Trophoblast cell (in vitro differentiated cells and primary cell): ENCODE measurements at regions not wholly inside any gene's neighbourhood (a gene's known extent, or its start where the extent isn't known, plus 50 kb on each side); places are given as distances from the start of the nearest gene placed in this dataset.

Source experiments
- DNase-seq, 2 donors: peaks; one replicate each; pipeline ENCODE4 v3.0.0-alpha.2; 2016
- H2AFZ ChIP-seq: 2 replicates; pipeline ENCODE4 v1.6.1; 2013; ENCODE audit warnings: low read length, moderate library complexity, mild to moderate bottlenecking; ENCODE audit not compliant: insufficient read depth, poor library complexity
- H2AK5ac ChIP-seq: 2 replicates; pipeline ENCODE4 v1.6.1; 2013; ENCODE audit warnings: mild to moderate bottlenecking, low read length
- H2BK120ac ChIP-seq: 2 replicates; pipeline ENCODE4 v1.6.1; 2013; ENCODE audit warnings: low read length, mild to moderate bottlenecking, moderate library complexity; ENCODE audit not compliant: insufficient read depth, poor library complexity
- H2BK12ac ChIP-seq: 2 replicates; pipeline ENCODE4 v1.6.1; 2013; ENCODE audit warnings: mild to moderate bottlenecking, low read length, moderate library complexity
- H2BK5ac ChIP-seq: 2 replicates; pipeline ENCODE4 v1.6.1; 2013; ENCODE audit warnings: low read length, low read depth, moderate library complexity, mild to moderate bottlenecking; ENCODE audit not compliant: poor library complexity
- H3K14ac ChIP-seq: 2 replicates; pipeline ENCODE4 v1.6.1; 2013; ENCODE audit warnings: mild to moderate bottlenecking, low read length
- H3K18ac ChIP-seq: 2 replicates; pipeline ENCODE4 v1.6.1; 2013; ENCODE audit warnings: mild to moderate bottlenecking, low read length
- H3K23ac ChIP-seq: 2 replicates; pipeline ENCODE4 v1.6.1; 2013; ENCODE audit warnings: low read length
- H3K27ac ChIP-seq: 2 replicates; pipeline ENCODE4 v1.5.1; 2013; ENCODE audit warnings: low read depth, mild to moderate bottlenecking, inconsistent platforms, low read length, moderate library complexity
- H3K27me3 ChIP-seq: 2 replicates; pipeline ENCODE4 v1.6.1; 2013; ENCODE audit warnings: inconsistent platforms, mild to moderate bottlenecking, low read length, moderate library complexity; ENCODE audit not compliant: insufficient read depth
- H3K36me3 ChIP-seq, 2 experiments: 1 replicate in 1 of 2; 2 replicates in 1 of 2; pipeline ENCODE4 v1.6.1; 2013; ENCODE audit warnings: low read length in 2 of 2, mild to moderate bottlenecking in 2 of 2, moderate library complexity in 1 of 2; ENCODE audit not compliant: insufficient read depth in 2 of 2, control insufficient read depth in 1 of 2
- H3K4ac ChIP-seq: 2 replicates; pipeline ENCODE4 v1.6.1; 2013; ENCODE audit warnings: low read depth, mild to moderate bottlenecking, low read length, moderate library complexity
- H3K4me1 ChIP-seq, 2 experiments: 1 replicate in 1 of 2; 2 replicates in 1 of 2; pipeline ENCODE4 v1.6.1; 2013; ENCODE audit warnings: low read length in 2 of 2, mild to moderate bottlenecking in 2 of 2, moderate library complexity in 1 of 2; ENCODE audit not compliant: insufficient read depth in 2 of 2, control insufficient read depth in 1 of 2
- H3K4me2 ChIP-seq: 2 replicates; pipeline ENCODE4 v1.6.1; 2013; ENCODE audit warnings: inconsistent platforms, mild to moderate bottlenecking, low read length, moderate library complexity
- H3K4me3 ChIP-seq: 2 replicates; pipeline ENCODE4 v1.5.1; 2013; ENCODE audit warnings: mild to moderate bottlenecking, low read depth, low read length, inconsistent platforms
- H3K79me1 ChIP-seq: one replicate; pipeline ENCODE4 v1.6.1; 2013; ENCODE audit warnings: low read length
- H3K79me2 ChIP-seq: 2 replicates; pipeline ENCODE4 v1.6.1; 2013; ENCODE audit warnings: low read length, mild to moderate bottlenecking; ENCODE audit not compliant: control insufficient read depth, insufficient read depth, poor library complexity
- H3K9ac ChIP-seq: 2 replicates; pipeline ENCODE4 v1.6.1; 2013; ENCODE audit warnings: mild to moderate bottlenecking, low read length
- H3K9me3 ChIP-seq: 2 replicates; pipeline ENCODE4 v1.6.1; 2013; ENCODE audit warnings: low read depth, mild to moderate bottlenecking, control low read depth, inconsistent platforms, low read length; ENCODE audit not compliant: insufficient read depth
- H4K12ac ChIP-seq: 2 replicates; pipeline ENCODE4 v1.6.1; 2013; ENCODE audit warnings: low read depth, mild to moderate bottlenecking, low read length, moderate library complexity
- H4K8ac ChIP-seq: 2 replicates; pipeline ENCODE4 v1.6.1; 2013; ENCODE audit warnings: low read depth, mild to moderate bottlenecking, low read length, moderate library complexity
- H4K91ac ChIP-seq: one replicate; pipeline ENCODE4 v1.6.1; 2013; ENCODE audit warnings: low read depth, mild to moderate bottlenecking, low read length, moderate library complexity
- WGBS: extraction: QIAGEN DNeasy Blood & Tissue Kit; methylation state at CpG from one replicate; pipeline ENCODE4 v1.1.7; 2013; ENCODE audit warnings: missing lambda C conversion rate; ENCODE audit not compliant: insufficient read length, insufficient coverage; ENCODE audit errors: extremely low coverage; 5-methylcytosine and 5-hydroxymethylcytosine counted together

DNA sequence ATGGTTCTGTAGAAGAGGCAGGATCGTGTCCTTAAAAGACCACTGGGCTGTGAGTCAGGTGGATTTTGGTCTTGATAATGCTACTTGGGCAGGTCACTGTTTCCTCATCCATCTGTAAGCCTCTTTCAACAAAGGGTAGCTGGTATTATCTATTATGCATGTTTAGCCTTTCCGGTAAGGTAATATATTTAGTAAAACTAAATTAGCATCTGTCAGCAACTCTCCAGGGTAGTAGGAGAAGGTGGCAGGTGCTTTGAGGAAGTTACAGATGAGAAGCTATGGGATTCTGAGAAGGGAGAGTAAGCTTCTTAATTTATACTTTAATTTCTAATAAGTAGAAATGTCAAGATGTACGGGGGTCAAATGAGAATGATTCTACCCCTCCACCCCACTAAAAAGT lies 86.9 kb upstream of the TGM3 start:
- no peak overlapping the region for H2AK5ac ChIP-seq
- peaks cover 3% of the 10 kb centered on the region for H3K27me3 ChIP-seq
- no peak for DNase-seq
- no peaks in the 10 kb centered on the region for H3K9me3 ChIP-seq
- no peak overlapping the region for H2BK5ac ChIP-seq
- no peak overlapping the region for H3K4ac ChIP-seq
- H3K36me3 ChIP-seq = no peaks in the 10 kb centered on the region
- H3K4me2 ChIP-seq = no peak overlapping the region
- H3K18ac ChIP-seq = no peak overlapping the region
- no peak overlapping the region for H4K8ac ChIP-seq
- no peak overlapping the region for H2BK12ac ChIP-seq
- no peak overlapping the region for H3K9ac ChIP-seq
- H3K4me1 ChIP-seq = peaks cover 8 to 10% of the 10 kb centered on the region in 2 experiments
- no peak overlapping the region for H4K91ac ChIP-seq
- H3K79me2 ChIP-seq = peaks cover 3% of the 10 kb centered on the region
- peaks cover 5% of the 10 kb centered on the region for H3K79me1 ChIP-seq
- H3K14ac ChIP-seq = no peak overlapping the region
- no peak overlapping the region for H2BK120ac ChIP-seq
- H3K23ac ChIP-seq = no peak overlapping the region
- no peak overlapping the region for H3K4me3 ChIP-seq
- H3K27ac ChIP-seq = no peak overlapping the region
- no peak overlapping the region for H4K12ac ChIP-seq
- no peak overlapping the region for H2AFZ ChIP-seq
- WGBS = no CpG with 5 or more reads among the region's 3 CpGs

DNA sequence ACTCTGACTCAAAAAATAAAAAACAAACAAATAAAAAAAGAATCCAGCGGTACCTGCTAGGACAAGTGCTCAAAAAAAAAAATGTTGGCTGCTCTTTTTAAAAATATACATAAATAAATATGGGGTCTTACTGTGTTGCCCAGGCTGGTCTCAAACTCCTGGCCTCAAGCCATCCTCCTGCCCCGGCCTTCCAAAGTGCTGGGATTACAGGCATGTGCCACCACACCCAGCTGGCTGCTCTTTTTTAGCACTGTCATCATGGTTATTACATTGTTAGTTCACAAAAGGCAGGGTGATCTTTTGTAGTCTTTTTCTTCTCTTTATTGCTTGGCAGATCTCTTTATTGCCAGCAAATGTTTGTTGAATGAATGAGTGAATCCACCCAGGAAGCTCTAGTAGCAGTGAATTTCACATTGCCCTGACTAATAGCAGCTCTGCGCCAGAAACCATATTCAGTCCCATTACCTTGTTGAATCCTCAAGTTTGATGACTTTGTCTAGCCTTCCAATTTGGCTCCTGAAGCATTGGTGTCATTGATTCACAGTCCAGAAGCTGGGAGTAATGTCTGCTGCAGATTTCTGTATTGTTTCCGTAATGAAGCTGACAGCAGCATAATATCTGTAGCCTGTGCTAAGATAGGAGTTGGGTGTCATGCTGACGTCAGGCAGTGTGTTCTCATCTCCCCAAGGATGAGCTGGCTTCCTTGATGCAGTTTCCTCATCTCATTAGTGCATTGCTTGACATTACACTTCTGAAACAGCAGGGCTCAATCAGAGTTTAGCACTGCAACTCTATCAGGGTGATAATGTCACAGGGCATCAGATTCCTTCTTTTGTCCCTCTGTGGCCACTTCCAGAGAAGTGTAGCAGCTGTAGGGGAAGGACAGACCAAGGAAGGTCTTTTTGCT lies 84.9 kb upstream of the TGM3 start:
- WGBS = no CpG with 5 or more reads among the region's 5 CpGs

DNA sequence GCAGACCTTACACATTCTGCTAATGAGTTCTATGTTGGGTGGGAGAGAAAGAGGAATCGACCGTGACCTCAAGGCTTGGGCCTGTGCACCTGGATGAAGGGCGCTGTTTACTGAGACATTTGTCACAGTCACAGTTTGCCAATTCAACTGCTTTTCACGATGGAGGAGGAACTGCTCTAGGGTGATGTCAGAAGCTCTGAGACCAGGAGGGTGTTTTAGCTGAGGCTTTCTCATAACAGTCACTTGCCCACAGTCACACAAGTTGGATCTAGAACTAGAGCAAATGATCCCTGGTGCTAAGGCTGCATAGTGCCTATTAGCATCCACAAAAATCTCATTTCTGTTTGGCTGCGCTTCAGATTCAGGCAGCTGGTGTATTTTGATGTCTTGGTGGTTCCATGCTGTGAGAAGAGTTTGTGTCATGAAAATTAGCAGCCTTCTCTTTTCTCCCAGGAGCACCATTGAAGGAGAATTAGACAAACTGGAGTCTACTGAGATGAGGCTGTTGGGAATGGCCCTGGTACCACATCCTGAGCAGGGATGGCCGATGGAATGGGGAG lies 83.3 kb upstream of the TGM3 start:
- Histone ChIP-seq H3K4ac (no peak overlapping the region), H3K9ac (no peak overlapping the region), H2BK12ac (no peak overlapping the region), H3K79me2 (no peaks in the 10 kb centered on the region), H2BK120ac (no peak overlapping the region), H3K4me2 (no peak overlapping the region), H3K23ac (no peak overlapping the region), H2AK5ac (no peak overlapping the region), H3K36me3 (no peaks in the 10 kb centered on the region), H4K8ac (no peak overlapping the region), H3K27ac (no peak overlapping the region), H3K79me1 (no peaks in the 10 kb centered on the region), H2BK5ac (no peak overlapping the region), H3K4me1 (peaks cover 1 to 2% of the 10 kb centered on the region in 2 experiments), H4K12ac (no peak overlapping the region), H4K91ac (no peak overlapping the region), H3K4me3 (no peak overlapping the region), H2AFZ (no peak overlapping the region), H3K18ac (no peak overlapping the region), H3K14ac (no peak overlapping the region), H3K9me3 (no peaks in the 10 kb centered on the region), H3K27me3 (no peaks in the 10 kb centered on the region)
- DNase-seq = no peak
- WGBS = no CpG with 5 or more reads among the region's 6 CpGs

More for the DNA sequence above, 84.9 kb upstream of the TGM3 start:
- Histone ChIP-seq H3K36me3 (no peaks in the 10 kb centered on the region), H3K79me1 (peaks cover 5% of the 10 kb centered on the region), H3K9ac (no peak overlapping the region), H2AFZ (no peak overlapping the region), H3K23ac (no peak overlapping the region), H4K91ac (no peak overlapping the region), H3K4me1 (peaks cover 8 to 10% of the 10 kb centered on the region in 2 experiments), H2BK12ac (no peak overlapping the region), H3K4ac (no peak overlapping the region), H3K79me2 (peaks cover 3% of the 10 kb centered on the region), H3K4me2 (no peak overlapping the region), H3K18ac (no peak overlapping the region), H2BK5ac (no peak overlapping the region), H4K8ac (no peak overlapping the region), H2BK120ac (no peak overlapping the region), H3K27ac (no peak overlapping the region), H3K4me3 (no peak overlapping the region), H3K14ac (no peak overlapping the region), H3K9me3 (no peaks in the 10 kb centered on the region), H3K27me3 (peaks cover 3% of the 10 kb centered on the region), H4K12ac (no peak overlapping the region), H2AK5ac (no peak overlapping the region)
- DNase-seq = peak; percentile 16 to 39

DNA sequence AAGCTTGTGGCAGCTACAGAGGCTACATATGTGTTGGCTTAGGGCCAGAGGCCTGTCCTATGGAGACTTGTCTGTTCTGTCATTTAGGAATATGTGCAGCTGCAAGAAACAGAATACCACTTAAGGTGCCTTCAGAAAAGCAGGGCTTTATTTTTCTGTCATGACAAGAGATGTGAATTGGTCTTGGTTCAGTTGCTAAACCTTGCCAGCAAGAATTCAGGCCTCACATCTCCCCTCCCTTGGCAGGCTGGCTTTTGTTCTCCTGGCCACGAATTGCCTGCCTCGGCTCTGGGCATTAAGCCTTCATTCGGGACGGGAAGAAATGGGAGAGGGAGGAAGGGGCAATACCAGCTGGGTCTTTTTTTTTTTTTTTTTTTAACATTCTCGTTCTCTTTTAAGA lies 82.4 kb upstream of the TGM3 start:
- no peak overlapping the region for H2BK120ac ChIP-seq
- no peaks in the 10 kb centered on the region for H3K27me3 ChIP-seq
- no peak overlapping the region for H3K4me2 ChIP-seq
- H4K8ac ChIP-seq = no peak overlapping the region
- H3K79me1 ChIP-seq = no peaks in the 10 kb centered on the region
- no peak overlapping the region for H3K14ac ChIP-seq
- no peaks in the 10 kb centered on the region for H3K9me3 ChIP-seq
- no peak overlapping the region for H3K4ac ChIP-seq
- DNase-seq = no peak
- no peak overlapping the region for H3K27ac ChIP-seq
- H2BK12ac ChIP-seq = no peak overlapping the region
- no CpG with 5 or more reads among the region's 5 CpGs for WGBS
- H2BK5ac ChIP-seq = no peak overlapping the region
- H3K79me2 ChIP-seq = no peaks in the 10 kb centered on the region
- H3K4me1 ChIP-seq = no peaks in the 10 kb centered on the region
- no peak overlapping the region for H4K12ac ChIP-seq
- H2AK5ac ChIP-seq = no peak overlapping the region
- no peak overlapping the region for H3K4me3 ChIP-seq
- no peaks in the 10 kb centered on the region for H3K36me3 ChIP-seq
- no peak overlapping the region for H4K91ac ChIP-seq
- no peak overlapping the region for H2AFZ ChIP-seq
- no peak overlapping the region for H3K18ac ChIP-seq
- H3K23ac ChIP-seq = no peak overlapping the region
- H3K9ac ChIP-seq = no peak overlapping the region
